IPS-18c (cell line): ENCODE measurements at regions not wholly inside any gene's neighbourhood (a gene's known extent, or its start where the extent isn't known, plus 50 kb on each side); places are given as distances from the start of the nearest gene placed in this dataset.

ENCODE experiments used
- H3K4me3 ChIP-seq: 2 replicates; pipeline ENCODE4 v1.7.0; 2013; ENCODE audit warnings: low read depth, mild to moderate bottlenecking, low read length, moderate library complexity; ENCODE audit not compliant: insufficient read depth
- H3K9me3 ChIP-seq: one replicate; pipeline ENCODE4 v1.6.1; 2013; ENCODE audit warnings: mild to moderate bottlenecking, low read length, moderate library complexity; ENCODE audit not compliant: control insufficient read depth, insufficient read depth

DNA sequence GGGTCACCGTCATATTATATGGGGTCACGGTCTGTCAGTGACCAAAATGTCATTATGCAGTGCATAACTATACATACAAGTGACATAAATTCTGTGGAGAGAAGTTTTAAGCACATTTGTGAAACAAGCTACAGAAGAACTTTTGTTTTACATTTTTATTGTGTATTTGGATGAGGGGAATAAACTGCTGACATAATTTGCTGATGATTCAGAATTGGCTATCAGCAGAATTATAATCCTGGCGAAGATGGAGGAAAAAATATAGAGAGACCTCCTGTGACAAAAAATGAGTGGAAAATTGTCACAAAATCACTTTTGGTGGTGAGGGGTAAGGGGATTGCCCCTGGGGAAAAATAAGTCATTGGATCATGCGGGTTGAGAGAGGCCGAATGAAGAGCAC lies 116.3 kb upstream of the ANKRD55 start:
- Histone ChIP-seq H3K9me3 (no peaks in the 10 kb centered on the region), H3K4me3 (no peak overlapping the region)

DNA sequence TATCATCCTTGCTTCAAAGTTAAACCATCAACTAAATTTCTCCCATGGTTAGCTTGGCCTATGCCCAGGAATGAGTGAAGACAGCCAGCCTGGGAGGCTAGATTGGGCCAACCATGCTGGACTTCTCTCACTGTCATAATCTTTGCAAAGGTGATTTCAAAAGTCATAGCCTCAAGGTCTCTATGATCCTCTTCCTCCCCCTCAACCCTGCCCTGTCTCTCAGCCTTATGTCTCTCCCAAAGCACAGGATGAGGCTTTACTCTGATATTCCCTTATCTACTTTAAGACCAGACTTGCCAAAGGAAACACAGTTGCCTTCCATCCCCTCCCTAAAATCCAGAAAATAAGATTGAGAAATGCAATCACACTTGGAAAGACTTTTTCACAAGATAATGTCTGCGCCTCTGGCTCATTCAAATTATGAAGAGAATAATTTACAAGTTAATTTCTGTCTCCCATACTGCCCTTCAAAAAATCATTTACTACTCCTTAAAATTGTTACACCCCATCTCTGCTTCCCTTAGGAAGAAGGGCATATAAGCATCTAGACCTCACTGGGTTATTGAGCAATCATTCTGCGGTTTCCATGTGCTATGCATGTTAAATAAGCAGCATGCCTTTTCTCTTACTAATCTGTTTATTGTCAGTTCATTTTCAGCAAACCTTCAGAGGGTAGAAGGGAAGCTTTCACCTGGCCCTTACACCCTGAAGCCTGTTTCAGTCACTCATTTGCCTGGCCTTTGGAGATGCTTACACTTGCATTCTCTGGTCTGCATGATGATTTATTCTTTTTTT lies 113.8 kb upstream of the ANKRD55 start:
- H3K4me3 ChIP-seq = no peak overlapping the region

DNA sequence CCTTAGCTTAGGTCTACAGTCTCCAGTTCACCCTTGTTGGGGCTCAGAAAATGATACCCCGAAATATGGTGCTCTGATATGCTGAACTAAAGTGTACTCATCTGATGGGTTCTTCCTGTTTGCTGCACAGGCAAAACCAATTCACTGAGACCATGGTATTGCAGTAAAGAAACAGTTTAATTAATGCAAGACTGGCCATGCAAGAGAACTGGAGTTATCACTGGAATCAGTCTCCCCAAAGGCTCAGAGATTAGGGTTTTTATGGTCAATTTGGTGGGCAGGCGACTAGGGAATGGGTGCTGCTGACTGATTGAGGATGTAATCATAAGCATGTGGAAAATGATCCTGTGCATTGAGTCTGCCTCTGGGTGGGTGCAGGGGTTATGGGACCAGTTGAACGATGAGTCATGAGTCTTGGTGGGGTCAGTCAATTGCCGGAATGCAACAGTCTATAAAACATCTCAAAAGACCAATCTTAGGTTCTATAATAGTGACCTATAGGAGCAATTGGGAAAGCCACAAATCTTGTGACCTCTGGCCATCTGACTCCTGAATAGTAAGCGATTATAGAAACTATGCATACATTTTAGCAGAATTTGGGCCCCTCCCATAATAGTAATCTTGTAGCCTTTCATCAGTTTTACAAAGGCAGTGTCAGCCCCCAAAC lies 113.0 kb upstream of the ANKRD55 start:
- no peaks in the 10 kb centered on the region for H3K9me3 ChIP-seq
- H3K4me3 ChIP-seq = no peak overlapping the region

More for the DNA sequence above, 113.8 kb upstream of the ANKRD55 start:
- no peaks in the 10 kb centered on the region for H3K9me3 ChIP-seq

DNA sequence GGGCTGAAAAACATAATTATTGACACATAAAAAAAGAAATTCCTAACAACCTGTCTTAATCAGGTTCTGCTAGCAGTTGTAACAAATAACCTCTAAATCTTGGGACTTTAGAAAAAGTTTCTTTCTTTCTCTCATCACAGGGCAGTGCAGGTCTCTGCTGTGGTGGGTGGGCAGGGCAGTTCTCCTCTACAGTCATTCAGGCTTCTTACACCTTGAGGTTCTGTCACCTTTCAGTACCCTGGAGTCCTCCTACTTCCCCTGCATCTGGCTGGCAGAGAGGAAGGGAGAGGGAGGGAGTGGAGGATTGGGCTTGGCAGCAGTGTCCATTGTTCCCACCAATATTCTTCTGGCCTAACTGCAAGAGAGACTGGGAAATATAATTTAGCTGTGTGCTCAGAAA lies 112.2 kb upstream of the ANKRD55 start:
- Histone ChIP-seq H3K9me3 (no peaks in the 10 kb centered on the region), H3K4me3 (no peak overlapping the region)

DNA sequence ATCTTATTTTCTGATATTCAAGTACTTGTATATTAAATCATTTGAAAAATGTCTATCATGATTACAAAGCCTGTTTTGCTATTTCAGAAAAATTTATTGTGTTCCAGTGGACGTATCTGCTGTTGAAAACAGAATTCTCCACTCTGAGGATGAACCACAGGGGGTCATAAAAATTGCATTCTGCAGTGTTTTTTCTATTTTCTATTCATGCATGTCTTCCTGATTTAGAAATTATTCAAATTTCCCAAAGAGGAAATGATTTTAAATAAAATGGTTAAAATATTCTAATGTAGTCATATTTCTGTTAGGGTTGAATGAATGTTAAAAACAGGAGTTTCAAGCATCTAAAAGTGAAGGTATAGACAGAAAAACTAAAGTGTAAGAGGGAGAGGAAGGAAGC lies 111.5 kb upstream of the ANKRD55 start:
- Histone ChIP-seq H3K4me3 (no peak overlapping the region), H3K9me3 (no peaks in the 10 kb centered on the region)

DNA sequence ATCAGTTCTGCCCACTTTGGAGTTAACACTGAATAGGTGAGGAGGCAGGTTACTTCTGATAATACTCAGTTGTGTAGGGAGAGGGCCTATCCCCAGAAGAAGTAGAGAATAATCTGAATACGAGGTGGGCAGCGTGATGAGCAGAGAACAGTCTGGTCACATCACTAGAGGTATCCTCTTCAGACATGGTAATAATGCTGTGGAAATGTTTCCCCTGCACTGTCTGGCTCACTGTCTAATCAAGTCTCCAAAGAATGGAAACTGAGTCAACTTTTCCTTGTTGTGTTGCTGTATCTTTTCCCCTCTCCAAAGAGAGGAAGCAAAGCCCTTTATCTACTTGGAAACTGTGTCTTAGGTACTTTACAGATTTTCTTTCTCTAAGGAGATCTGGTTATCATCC lies 110.9 kb upstream of the ANKRD55 start:
- no peak overlapping the region for H3K4me3 ChIP-seq

DNA sequence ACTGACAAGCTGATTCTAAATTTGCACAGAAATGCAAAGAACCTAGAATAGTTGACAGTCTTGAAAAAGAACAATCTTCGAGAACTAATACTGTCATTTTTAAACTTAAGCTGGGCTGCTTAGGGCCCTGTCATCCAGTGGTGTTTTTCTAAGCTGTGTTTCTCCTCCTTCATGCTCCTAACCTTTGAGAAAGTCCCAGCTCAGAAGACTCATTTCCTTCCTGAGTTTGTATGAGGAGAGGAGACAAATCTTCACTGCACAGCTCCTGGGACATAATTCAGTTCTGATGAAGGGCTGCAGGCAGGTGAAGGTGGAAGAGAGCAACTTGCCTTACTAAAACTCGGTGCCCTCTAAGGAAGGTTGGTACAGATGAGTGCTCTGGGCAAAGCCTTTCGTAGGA lies 109.5 kb upstream of the ANKRD55 start:
- Histone ChIP-seq H3K4me3 (no peak overlapping the region), H3K9me3 (no peaks in the 10 kb centered on the region)

More for the DNA sequence above, 110.9 kb upstream of the ANKRD55 start:
- H3K9me3 ChIP-seq = no peaks in the 10 kb centered on the region

DNA sequence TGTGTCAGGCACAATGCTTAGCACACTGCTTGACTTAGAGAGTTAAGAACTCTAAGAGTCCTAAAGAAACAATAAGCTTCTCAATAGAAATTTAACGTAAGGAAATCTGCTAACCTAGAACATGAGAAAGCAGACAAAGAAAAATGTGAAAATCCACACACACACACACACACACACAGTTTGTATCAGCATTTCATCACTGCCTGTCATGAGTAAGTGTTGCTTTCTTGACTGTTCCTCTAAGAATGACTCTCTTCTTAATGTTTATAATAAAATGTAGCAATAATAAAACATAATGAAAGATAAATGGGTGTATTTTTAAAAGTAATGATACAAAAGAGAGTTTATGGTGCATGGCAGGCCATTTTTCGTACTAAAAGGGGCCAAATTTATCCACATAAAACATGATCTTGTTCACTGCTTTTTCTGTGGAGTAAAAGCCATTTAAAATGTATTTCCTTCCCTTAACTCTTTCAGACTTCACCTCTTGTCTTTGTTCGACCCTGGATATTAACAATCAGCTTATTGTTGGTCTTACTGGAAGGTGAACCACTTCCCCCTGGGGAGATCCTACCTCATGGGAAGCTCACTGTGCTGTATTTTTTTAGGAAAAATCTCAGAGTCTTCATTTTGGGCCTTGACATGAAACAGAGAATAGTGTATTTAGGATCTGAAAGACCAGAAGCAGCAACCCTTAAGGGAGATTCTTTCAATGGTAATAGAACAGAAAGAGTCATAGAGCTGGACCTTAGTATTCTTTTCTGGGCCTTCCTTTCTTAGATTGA lies 107.3 kb upstream of the ANKRD55 start:
- no peaks in the 10 kb centered on the region for H3K9me3 ChIP-seq

DNA sequence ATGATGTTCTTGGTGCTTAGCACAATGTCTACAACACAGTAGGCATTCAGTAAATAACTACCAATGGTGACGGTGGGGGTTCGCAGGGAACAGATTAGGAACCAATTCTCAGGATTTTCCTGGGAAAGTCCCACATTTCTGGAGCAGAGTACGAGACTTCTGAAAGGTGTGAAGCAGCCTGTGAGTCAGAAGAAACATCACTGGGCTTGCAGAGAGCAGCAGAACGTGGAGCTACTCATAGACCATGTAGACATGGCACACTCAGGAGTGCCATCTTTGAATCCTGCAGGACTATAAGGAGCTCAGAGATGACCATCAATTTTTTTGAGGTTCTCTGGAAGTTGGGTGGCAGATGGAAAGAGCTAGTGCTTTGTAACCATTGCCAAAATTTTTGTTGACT lies 106.6 kb upstream of the ANKRD55 start:
- H3K9me3 ChIP-seq = peaks cover 3% of the 10 kb centered on the region
- no peak overlapping the region for H3K4me3 ChIP-seq

More for the DNA sequence above, 107.3 kb upstream of the ANKRD55 start:
- H3K4me3 ChIP-seq = no peak overlapping the region

DNA sequence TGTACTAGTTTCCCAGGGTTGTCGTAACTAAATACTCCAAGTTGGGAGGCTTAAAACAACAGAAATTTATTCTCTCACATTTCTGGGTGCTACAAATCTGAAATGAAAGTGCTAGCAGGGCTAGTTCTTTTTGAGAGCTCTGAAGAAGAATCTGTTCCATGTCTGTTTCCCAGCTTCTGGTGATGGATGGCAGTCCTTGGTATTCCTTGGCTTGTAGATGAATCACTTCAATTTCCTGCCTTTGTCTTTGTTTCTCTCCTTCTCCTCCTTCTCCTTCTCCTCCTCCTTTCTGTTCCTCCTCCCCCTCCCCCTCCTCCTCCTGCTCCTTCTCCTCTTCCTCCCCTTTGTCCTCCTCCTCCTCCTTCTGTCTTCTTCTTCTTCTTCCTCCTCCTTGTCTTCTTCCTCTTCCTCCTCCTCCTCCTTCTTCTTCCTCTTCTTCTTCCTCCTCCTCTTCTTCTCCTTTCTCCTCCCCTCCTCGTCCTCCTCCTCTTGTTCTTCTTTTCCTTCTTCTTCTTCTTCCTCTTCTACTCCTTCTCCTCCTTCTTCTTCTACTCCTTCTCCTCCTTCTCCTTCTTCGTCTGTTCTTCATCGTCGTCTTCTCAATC lies 104.7 kb upstream of the ANKRD55 start:
- peaks cover 5% of the 10 kb centered on the region for H3K9me3 ChIP-seq
- H3K4me3 ChIP-seq = no peak overlapping the region

DNA sequence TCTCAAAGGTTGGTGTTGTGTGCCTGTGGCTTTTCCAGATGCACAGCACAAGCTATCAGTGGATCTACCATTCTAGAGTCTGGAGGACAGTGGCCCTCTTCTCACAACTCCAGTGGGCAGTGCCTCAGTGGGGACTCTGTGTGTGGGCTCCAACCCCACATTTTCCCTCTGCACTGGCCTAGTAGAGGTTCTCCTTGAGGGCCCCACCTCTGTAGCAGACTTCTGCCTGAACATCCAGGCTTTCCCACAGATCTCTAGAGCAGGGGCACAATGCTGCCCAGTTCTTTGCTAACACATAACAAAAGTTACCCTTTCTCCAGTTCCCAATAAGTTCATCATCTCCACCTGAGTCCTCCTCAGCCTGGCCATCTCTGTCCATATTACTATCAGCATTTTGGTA lies 102.1 kb upstream of the ANKRD55 start:
- Histone ChIP-seq H3K9me3 (peaks cover 5% of the 10 kb centered on the region), H3K4me3 (no peak overlapping the region)

DNA sequence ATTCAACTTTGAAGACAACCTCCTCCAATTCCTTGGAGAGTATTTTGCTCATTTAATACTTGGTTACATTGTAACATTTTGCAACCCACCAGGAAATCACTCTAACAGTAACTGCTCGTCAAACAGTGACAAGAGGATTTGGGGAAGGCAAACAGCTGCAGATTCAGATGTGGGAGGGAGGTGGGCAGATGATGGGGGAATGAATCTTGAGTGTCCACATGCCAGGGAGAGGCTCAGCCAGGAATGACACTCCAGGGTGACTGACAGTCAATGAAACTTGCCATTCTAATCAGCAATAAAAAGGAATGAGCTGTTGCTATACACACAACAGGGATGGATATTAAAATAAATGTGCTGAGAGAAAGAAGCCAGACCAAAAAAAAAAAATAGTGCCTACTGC lies 97.7 kb upstream of the ANKRD55 start:
- peaks cover 5% of the 10 kb centered on the region for H3K9me3 ChIP-seq
- no peak overlapping the region for H3K4me3 ChIP-seq

DNA sequence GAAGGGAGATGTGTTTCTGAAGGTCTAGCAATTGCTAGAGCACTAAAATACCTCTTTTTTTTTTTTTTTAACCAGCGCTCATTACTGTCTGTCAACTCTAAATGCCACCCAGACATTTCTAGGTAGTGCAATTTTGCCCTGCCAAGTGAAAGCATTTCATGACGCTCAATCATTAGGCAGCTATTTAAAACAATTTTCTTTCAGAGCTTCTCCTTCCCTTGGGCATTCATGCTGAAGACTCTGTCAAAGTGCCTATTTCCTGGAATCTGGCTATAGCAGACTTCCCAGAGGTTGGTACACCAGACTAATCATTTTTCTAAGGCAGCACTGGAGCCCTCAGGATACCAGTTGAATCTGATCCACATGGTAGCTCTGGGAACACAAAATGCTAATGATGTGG lies 97.0 kb upstream of the ANKRD55 start:
- peaks cover 5% of the 10 kb centered on the region for H3K9me3 ChIP-seq

DNA sequence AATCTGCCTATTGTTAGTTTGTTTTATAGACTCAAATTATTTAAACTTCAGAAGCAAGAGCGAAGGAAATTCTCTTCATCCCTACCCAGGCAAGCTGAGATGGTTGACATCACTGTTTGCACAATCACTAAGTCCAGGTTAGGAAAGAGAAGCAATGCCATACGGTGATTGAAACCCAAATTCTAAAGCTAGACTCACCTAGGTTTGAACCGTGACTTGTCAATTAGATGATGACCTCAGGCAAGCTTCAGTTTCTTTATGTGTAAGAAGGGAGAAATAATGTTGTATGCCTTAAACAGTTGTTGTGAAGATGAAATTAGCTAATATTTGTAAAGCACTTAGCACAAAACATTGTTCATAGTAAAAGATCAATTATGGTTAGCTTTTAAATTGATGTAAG lies 96.5 kb upstream of the ANKRD55 start:
- Histone ChIP-seq H3K4me3 (no peak overlapping the region), H3K9me3 (peaks cover 2% of the 10 kb centered on the region)

More for the DNA sequence above, 97.0 kb upstream of the ANKRD55 start:
- H3K4me3 ChIP-seq = no peak overlapping the region

DNA sequence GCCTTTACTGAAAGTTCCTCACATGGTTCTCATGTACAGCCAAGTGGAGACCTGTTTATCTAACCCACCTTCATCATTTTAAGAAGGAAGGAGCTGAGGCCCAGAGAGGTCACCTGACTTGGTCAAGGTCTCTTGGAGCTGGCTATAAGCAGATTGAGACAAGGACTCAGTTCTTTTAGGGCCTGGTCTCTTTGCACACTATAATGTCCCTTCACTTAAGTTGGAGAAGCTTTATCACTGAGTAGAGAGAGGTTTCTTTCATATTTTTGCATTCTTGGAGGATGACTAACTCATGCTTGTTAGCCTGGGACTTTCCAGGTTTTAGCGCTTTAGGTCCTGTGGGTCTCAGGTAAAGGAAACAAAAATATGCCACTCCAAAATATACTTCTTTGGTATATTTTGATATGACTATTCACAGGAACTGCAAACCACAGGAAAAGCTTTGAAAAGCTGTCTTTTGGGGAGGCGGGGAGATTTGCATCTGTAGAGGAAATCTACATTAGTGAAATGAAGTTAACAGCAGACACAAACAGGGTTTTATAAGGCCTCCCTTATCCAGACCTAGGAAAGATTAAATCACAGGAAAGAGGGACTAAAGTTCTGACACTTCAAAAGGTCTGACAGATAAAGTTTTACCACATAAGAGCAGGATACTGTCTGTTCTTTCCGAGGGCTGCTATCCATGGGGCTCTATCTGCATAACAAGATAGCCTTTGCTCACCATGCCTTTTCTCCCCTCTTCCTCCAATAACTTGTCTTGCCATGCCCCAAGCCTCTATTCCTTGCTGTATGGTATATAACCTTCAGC lies 95.8 kb upstream of the ANKRD55 start:
- Histone ChIP-seq H3K4me3 (no peak overlapping the region), H3K9me3 (no peaks in the 10 kb centered on the region)

DNA sequence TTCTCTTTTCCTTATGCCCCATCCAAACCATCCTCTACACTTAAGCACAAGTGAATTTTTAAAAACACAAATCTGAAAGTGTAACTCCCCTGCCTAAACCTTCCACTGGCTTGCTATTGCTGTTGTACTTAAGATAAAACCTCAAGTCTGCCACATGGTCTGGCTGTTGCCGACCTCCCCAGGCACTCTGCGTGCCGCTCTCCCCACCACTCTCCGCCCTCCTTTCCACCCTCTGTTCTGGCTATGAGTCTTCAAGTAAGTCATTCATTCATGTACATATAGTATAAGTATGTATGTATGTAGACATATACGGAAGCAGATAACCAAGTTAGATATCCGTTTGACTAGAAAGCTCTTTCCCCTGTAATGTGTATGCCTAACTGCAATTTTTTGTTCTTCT lies 94.7 kb upstream of the ANKRD55 start:
- H3K4me3 ChIP-seq = no peak overlapping the region
- H3K9me3 ChIP-seq = no peaks in the 10 kb centered on the region

DNA sequence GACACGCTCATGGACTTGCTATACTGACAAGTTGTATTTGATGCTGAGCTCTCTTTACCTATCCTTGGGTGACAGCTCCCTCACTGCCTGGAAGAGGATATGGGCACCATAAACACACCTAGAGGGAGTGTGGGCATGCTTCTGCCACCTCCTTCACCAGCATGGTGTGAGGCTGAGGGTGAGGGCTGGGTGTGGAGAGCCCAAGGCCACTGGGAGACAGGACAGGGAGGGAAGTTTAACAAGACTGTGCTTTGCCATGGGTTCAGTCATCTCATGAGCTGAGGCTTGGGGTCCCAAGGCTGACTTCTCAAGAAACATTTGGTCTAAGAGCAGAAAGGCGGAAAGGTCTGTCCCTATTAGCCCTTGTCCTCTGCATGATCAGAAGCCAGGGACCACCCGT lies 93.6 kb upstream of the ANKRD55 start:
- no peaks in the 10 kb centered on the region for H3K9me3 ChIP-seq

More for the DNA sequence above, 93.6 kb upstream of the ANKRD55 start:
- no peak overlapping the region for H3K4me3 ChIP-seq
